GM21423 (cell line): ENCODE measurements at regions not wholly inside any gene's neighbourhood (a gene's known extent, or its start where the extent isn't known, plus 50 kb on each side); places are given as distances from the start of the nearest gene placed in this dataset.
A peak's percentile ranks its signal among the peaks of the same experiment; 100 is the strongest.

Experiments used
- ATAC-seq: cut with Tn5 transposase; IDR thresholded peaks from one replicate; pipeline ENCODE4 v1.9.1; 2021; ENCODE audit warnings: mild to moderate bottlenecking, moderate library complexity; ENCODE audit not compliant: unreplicated experiment

DNA sequence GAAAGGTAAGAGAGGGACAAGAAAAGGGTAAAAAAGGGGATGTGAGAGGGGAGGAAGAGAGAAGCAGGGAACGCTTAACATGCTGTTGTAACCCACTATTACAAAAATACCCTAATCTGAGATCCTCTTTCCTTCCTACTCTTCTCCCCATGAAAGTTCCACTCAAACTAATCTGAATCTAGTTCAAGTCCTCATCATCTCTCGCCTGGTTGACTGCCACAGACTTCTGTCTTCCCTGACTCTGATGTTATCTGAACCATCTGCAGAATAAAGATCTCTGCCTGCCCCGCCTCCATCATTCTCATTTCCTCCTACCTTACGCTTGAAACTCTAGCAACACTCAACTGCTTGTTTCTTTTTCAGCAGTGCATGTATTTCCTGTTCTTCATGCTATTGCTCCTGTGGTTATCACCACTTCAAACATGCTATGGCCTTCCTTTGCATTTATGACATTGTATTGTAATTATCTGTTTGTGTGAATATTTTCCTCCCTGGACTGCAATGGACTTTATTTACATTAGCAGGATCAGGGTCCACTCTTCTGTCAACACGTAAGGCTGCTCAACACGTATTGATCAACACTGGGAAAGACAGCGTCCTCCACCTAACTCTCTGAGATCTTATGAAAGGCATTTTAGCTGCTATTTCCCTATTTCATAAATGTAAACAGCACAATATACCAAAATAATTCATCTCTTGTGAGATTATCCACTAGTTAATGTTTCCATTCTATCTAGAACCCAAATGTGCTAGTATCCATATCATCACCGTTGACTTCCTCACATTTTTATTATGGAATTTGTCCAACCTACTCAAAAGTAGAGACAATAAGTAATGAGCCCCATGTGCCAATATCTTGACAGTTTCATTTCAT is 215.5 kb upstream of the USP25 start:
- peak; percentile 98 for ATAC-seq

DNA sequence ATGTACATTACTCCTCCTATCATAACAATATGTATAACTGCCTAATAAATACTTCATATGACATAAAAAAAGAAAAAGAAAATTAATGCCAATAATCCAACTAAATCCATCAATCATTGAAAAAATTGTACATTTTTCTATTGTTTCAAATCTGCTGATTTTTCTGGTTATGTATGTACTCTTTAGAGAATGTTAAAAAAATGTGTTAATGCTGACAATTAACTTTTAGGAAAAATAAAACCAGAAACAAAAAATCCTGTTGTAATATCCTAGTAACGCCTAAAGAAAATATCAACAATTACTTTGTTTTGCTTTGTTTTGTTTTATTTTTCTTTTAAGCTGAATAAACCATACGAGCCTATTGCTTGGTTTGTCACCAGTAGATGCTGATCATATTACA is 213.9 kb upstream of the USP25 start:
- no peak for ATAC-seq

DNA sequence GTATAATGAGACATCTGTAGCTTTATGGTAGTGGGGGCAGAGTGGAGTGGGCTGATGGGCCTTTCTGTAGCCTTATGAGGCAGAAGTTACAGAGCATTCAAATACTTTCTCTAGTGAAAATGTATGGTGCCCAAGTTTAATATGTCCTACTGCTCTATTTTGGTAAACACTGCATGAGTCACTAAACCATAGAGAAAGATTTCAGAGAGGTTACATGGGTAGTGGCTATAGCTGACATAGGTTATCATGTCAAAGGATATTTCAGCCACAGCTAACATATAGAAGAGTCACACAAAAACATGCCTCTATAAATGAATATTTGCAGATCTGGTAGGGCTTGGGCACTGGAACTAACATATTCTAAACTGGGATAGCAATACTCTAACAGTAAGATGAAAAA is 212.4 kb upstream of the USP25 start:
- ATAC-seq: no peak

DNA sequence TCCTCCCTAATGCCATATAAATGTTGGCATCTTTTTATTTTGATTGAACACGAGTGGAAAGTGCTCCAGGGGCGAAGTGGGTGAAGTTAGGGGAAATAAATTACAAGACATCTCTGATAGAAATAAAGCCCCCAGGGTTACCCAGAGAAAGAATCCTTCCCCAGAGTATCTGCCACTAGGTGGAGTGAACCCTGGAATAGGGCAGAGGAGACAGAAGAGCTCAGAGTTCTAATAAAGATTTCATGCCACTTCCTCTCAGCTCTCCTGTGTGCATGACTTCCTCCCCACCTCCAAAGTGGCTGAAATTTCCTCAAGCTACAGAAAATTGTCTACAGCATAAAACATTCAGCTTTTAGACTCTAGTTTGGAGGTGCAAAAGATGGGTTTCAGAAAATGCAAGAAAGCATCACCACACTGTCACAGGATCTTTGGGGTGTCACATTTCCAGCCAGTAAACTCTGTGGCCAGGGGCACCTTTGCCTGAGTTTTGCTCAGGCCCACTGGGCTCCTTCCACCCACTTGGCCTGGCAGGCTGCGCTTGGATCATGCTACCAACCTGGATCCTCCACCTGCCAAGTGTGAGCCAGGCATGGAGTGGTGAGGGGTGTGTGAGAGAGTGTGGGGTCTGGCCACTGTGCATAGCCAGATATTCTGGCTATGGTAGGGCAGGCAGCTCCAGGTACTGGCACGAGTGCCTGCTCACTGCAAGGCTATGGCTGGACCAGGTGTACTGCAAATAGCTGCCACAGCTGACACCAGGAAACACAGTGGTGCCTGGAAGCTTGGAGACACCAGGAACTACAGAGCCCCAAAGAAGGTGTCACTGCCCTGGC is 208.8 kb upstream of the USP25 start:
- no peak for ATAC-seq

DNA sequence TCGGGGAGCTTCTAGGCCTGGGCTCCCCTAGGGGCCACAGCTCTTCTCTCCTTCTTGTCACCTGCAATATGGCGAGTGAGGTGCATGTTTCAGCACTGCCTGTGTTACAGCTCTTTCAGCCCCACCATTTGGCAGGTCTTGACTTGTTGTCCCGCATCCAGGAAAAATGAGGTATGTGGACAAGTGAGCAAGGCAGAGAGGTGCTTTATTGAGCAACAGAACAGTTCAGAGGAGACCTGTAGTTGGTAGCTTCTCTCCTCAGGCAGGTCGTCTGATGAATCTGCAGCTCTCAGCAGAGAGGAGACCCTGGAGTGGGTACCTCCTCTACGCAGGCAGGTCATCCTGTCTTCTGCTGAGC is 208.2 kb upstream of the USP25 start:
- no peak for ATAC-seq

DNA sequence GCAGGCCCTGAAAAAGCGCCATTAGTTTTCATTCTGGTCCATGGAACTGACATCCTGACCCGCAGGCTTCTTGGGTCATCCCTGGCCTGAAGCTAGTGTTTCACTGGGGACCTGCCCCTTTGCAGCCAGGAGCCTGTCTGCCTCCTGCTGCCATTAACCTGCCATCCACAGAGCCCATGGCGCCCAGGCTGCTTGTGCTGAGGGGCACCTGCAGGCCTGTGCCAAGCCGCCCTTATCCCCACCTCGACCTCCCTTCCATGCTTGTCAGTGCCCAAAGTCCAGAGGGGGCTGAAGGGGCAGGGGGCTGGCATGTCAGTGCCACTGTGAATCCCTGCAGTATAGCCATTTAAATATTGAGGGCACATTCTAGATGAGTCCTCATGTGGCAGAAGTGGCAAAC is 207.6 kb upstream of the USP25 start:
- no peak for ATAC-seq

DNA sequence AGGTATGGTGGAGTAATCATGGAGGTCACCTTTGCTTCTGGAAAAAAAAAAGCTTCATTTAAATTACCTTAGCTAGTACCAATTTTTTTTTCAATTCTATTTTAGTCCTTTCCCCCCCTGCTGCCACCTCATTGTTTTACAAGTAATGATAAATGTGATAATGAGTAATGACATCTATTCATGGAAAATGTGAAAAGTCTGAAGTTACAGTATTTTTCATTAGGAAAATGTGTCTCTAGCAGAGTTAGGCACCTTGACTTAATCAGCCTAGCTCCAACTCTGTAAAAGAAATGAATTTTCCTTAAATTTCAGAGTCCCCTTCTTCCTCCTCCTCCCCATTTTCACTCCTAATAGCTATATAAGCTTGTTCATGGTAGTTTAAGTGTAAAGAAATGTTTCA is 204.9 kb upstream of the USP25 start:
- ATAC-seq: no peak

DNA sequence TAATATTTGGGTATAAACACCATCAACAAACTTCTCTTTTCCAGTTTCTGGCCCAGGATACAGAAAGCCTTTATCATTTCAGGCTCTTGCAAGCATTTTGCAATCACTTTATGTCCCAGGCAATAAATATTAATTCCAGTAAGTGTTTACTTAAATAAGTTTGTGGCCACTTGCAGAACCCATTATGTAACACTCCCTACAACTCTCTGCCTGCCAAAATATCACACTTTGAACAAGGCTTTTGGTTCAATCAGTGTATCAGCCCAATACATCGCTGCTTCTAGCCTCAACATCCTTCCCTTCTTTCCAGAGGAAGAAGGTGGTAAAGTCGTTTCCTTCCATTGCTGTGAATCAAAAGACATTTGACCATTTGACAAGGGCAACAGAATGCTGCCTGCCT is 203.0 kb upstream of the USP25 start:
- no peak for ATAC-seq

DNA sequence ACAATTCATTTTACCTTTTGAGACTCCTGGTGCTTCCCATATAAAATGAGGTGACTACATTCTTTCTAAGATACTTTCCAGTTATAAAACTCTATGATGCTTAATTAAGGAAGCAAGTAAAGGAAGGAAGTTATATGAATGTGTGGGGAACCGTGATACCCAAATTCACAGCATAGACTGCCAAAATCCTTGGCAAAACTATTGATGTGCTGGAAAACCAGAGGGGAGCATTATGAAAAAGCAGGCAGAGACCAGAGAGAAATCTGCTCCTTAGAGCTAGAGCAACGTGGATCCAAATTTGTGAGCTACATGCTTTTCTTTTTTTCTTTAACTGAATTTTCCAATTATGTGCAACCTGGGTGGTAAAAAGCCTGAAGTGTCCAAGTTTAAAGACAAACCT is 201.4 kb upstream of the USP25 start:
- no peak for ATAC-seq

DNA sequence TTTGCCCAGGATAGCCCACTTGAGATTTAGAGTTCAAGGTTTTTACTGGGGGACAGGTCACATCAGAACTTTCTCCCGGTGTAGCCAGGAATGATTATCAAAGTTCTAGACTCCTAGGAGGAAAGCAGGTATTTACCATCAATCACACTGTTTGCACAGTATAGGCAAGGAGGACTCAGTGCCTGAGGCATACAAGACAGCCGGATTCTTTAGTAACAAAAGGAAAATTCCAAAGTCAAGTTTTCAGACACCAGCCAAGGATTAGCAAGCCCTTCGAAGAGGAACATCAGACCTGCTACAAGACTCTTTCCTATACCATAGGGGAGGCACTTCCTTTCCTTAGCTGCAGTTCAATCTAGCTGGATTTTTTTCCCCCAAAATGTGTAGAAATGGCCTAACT is 197.8 kb upstream of the USP25 start:
- ATAC-seq: no peak

DNA sequence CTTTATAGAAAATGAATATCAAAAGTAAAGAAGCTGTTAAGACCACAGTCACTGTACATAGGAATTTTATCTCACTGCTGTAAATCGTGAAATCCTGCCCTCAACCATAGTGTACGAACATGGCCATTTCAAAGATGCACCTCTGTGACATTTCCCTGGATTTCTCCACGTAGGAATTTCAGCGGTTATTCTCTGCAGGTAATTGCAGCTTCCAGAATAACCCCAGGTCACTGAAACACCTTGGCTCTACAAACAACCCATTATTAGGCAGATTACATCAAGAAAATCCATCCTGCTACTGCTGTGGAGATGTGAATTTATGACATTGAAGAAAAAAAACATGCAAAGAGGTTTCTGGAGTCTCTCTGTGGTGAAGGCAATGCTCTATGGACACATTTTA is 196.2 kb upstream of the USP25 start:
- no peak for ATAC-seq

DNA sequence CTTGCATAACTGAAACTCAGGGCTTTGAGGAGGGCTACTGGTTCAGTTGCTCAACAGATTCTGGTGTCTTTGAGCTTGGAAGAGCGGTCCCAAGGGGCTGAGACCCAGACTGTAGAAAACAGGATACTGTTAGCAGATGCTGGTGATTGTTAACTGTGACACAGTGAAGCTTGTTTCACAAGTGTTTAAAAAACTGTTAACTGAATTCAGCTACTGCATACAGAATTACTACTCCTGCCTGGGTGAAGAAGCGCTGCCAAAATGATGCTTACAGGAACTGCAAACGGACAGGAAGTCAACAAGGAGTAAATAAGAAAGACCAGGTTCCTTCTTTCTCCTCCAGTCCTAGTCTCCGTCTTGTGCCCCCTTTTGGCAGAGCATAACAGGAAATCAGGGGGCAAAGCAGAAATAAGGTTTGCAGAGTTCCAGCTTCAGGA is 195.3 kb upstream of the USP25 start:
- ATAC-seq: no peak

DNA sequence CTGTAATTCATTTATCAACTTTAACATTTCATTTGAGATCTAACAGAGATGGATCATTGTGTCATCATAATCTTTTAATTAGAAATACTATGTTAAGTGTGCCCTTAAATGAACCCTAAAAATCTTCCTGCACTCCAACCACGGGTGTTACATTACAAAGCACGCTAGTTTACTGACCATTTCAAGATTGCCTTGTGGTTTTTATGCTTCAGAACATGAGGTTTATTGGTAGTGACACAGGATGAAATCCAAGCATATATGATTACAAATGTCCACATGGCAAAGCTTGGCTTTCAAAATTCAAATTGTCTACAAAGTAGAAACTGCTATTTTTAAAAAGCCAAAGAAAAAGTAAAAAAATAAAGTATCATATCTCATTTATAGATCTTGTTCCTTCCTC is 190.4 kb upstream of the USP25 start:
- ATAC-seq: no peak

DNA sequence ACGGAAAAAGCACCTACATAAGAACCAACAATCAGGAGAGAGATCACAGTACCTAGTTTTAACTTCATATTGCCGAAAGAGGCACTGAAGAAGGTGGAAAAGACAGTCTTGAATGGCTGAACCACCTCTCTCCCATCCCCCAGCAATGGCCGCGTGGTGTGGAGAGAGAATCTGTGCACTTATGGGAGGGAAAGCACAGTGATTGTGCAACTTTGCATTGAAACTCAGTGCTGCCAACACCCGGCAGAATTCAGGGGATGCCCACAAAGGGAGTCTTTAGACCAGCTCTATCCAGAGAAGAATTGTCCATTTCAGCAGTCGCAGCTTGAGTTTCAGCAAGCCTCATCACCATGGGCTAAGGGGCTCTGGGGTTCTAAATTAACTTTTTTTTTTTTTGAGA is 186.3 kb upstream of the USP25 start:
- ATAC-seq: no peak

DNA sequence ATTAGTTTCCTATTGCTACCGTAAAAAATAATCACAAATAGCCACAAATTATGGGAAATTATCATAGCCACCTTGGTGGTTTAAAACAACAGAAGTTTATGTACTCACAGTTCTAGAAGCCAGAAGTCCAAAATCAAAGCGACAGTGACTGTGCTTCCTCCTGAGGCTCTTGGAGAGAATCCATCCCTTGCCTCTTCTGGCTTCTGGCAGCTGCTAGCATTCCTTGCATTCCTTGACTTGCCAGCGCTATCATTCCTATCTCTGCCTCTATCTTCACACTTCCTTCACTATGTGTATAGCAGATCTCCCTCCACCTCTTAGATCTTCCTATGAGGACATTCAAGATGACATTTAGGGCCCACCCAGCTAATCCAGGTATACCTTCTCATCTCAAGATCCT is 180.1 kb upstream of the USP25 start:
- ATAC-seq: no peak

DNA sequence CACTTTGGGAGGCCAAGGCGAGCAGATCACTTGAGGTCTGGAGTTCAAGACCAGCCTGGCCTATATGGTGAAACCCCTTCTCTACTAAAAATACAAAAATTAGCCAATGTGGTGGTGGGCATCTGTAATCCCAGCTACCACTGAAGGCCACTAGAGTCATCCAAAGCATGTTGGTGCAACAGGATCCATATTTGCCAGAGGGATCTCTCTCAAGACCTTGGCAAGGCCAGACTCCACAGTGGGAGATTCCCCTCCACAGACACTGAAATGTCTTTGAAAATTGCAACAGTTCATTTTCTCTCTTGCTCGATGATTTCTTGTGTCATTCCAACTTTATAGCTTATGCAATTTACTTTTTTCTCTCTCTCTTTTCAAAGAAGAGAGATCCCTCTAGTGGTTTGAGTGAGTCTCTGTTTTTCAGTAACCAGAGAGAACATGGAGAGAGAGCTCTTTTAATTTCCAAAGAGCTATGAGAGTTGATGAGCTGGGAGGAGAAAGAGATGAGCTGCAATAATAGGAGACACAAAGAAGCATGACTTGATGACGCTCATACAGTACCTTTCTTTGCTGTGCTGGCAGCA is 176.8 kb upstream of the USP25 start:
- ATAC-seq: no peak

DNA sequence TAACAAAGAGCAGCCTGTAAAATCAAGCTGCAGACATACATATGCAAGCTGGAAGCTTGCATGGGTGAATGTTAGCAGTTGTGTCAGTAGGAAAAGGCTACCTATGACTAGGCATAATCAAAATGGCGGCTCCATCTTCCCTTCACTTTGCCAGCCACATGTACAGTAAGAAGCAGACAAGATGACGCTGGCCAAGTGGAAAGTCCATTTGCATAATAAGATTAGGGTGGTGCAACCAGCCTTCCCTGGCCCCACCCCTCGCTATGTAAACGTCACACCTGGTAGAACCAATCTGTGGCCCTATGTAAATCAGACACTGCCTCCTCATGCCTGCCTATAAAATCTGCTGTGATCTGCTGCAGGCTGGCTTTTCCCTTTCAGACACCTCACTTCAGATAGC is 171.9 kb upstream of the USP25 start:
- no peak for ATAC-seq

DNA sequence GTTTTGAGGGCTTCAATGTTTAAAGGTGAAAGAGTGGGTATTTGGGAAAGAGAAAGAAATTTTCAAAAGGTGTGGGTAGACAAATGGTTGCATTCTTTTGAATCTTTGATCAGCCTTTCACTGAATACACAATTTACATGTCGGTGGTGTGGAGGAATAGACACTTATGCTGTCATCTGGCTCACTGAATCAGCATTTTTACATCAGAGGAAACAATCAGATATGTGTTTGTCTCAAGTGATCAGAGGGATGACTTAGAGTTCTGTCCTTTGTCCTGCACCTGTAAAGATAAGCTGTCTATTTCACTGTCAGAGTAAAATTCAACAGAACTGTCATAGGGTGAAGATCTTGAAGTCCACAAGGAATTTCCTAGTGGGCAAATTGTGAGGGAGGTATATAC is 170.9 kb upstream of the USP25 start:
- no peak for ATAC-seq

DNA sequence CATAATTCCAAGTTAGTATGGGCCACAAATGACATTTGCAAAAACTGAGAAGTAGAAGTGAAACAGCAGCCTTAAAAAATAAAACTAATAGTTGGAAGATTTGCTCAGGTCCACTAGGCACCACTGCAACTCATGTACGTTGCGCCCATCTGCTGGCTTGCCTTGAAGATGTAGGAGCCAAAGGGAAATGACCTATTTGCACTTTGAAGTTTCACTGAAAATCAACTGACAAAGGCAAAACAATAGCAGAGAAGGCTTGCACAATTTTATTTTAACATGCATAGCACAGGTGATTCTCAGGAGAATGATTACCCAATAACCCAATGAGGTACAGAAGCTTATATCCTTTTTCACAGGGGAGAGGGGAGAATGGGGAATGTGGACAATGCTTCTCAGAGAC is 170.1 kb upstream of the USP25 start:
- ATAC-seq: no peak

DNA sequence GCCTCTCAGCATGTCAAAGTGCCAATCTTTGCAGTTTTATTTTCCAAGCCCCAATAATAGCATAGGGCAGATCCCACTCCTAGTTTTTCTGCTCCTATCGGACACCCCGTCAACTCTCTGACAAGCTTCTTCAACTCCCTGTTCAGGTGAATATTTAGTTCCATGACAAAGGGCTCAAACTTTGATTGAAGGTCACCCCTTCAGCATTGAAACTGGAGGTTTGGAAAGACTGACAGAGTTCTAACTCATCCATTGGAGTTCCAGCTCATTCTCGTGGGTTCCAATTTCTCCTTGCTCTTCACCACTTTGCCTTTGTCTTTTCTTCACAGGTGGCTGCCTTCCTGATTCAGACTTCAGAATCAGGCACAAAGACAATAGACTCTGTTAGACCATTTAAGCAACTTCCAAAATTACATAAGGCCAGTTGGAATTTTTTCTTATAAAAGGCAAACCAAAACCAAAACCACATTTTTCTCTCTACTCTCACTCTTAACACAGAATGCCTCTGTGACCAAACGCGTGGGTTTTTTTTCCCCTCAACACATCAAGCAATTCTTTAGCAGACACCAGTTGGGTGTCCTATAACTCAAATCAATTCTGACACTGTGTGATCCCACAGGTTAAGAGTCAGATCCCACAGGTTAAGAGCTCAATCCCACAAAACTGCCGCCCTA is 169.3 kb upstream of the USP25 start:
- ATAC-seq: no peak

DNA sequence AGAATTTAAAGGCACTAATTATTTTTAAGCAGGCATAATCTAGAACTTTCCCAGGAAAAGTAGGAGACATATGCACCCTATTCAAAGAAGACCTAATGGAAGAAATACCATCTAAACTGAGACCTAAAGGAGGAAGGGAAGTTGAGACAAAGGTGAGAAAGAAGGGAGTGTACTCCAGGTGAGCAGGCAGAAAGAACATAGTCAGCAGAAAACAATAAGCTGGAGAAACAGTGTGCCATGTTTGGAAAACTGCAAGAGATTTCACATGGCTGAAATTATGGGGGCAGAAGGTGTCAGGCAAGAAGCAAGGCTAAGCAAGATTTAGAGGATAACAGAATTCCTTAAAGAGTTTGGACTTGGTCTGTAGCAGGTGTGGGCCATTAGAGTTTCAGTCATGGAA is 167.0 kb upstream of the USP25 start:
- no peak for ATAC-seq
